Endothelial cell (in vitro differentiated cells): ENCODE measurements at regions not wholly inside any gene's neighbourhood (a gene's known extent, or its start where the extent isn't known, plus 50 kb on each side); places are given as distances from the start of the nearest gene placed in this dataset.

Experiments used
- DNase-seq: peaks from one replicate; pipeline ENCODE4 v3.0.0; 2021; ENCODE audit warnings: low spot score
- H3K27ac Mint-ChIP-seq: one replicate; pipeline ENCODE4 v1.8.0; 2021; ENCODE audit warnings: mixed read lengths, inconsistent platforms; ENCODE audit not compliant: unreplicated experiment
- H3K27me3 Mint-ChIP-seq: one replicate; pipeline ENCODE4 v1.8.0; 2021; ENCODE audit warnings: mild to moderate bottlenecking, moderate library complexity, mixed read lengths, inconsistent platforms; ENCODE audit not compliant: unreplicated experiment
- H3K36me3 Mint-ChIP-seq: one replicate; pipeline ENCODE4 v1.8.0; 2021; ENCODE audit warnings: mild to moderate bottlenecking, low read depth, mixed read lengths, inconsistent platforms; ENCODE audit not compliant: unreplicated experiment
- H3K4me1 Mint-ChIP-seq: one replicate; pipeline ENCODE4 v1.8.0; 2021; ENCODE audit warnings: mild to moderate bottlenecking, mixed read lengths, inconsistent platforms; ENCODE audit not compliant: unreplicated experiment
- H3K4me3 Mint-ChIP-seq: one replicate; pipeline ENCODE4 v1.8.0; 2021; ENCODE audit warnings: mild to moderate bottlenecking, mixed read lengths, inconsistent platforms; ENCODE audit not compliant: unreplicated experiment
- H3K9me3 Mint-ChIP-seq: one replicate; pipeline ENCODE4 v1.8.0; 2021; ENCODE audit warnings: mixed read lengths, inconsistent platforms; ENCODE audit not compliant: unreplicated experiment
- CTCF ChIP-seq: fragments of 200-600 bp; sonication (generic); IDR thresholded peaks from one replicate; pipeline ENCODE4 v1.5.0; 2021; ENCODE audit warnings: antibody characterized with exemption; ENCODE audit not compliant: unreplicated experiment

GRCh38 chr3:165683947-165684346, 153.3 kb downstream of the BCHE start:
- Mint-ChIP-seq H3K36me3 (no peaks in the 10 kb centered on the region), H3K27ac (no peak overlapping the region), H3K9me3 (no peaks in the 10 kb centered on the region), H3K27me3 (peaks cover 2% of the 10 kb centered on the region), H3K4me3 (no peak overlapping the region), H3K4me1 (no peaks in the 10 kb centered on the region)
- no peak for TF ChIP-seq CTCF
- DNase-seq = no peak

GRCh38 chr3:165682734-165683133, 154.5 kb downstream of the BCHE start:
- no peak overlapping the region for H3K4me3 Mint-ChIP-seq
- TF ChIP-seq CTCF = no peak
- H3K9me3 Mint-ChIP-seq = no peaks in the 10 kb centered on the region

GRCh38 chr3:165669967-165670366, 167.3 kb downstream of the BCHE start:
- no peak for DNase-seq
- Mint-ChIP-seq H3K27ac (no peak overlapping the region), H3K4me3 (no peak overlapping the region), H3K9me3 (peaks cover 4% of the 10 kb centered on the region), H3K27me3 (no peaks in the 10 kb centered on the region), H3K4me1 (no peaks in the 10 kb centered on the region), H3K36me3 (no peaks in the 10 kb centered on the region)
- no peak for TF ChIP-seq CTCF

More at GRCh38 chr3:165682734-165683133, 154.5 kb downstream of the BCHE start:
- H3K27ac Mint-ChIP-seq = no peak overlapping the region
- H3K36me3 Mint-ChIP-seq = no peaks in the 10 kb centered on the region
- H3K4me1 Mint-ChIP-seq = no peaks in the 10 kb centered on the region
- peaks cover 2% of the 10 kb centered on the region for H3K27me3 Mint-ChIP-seq
- no peak for DNase-seq

- Mint-ChIP-seq H3K4me1 (no peaks in the 10 kb centered on the region), H3K36me3 (no peaks in the 10 kb centered on the region), H3K9me3 (no peaks in the 10 kb centered on the region), H3K27me3 (no peaks in the 10 kb centered on the region), H3K4me3 (no peak overlapping the region), H3K27ac (no peak overlapping the region)
- no peak for DNase-seq
- TF ChIP-seq CTCF = no peak
These were observed 167.7 kb downstream of the BCHE start for GRCh38 chr3:165669504-165669903.

DNA sequence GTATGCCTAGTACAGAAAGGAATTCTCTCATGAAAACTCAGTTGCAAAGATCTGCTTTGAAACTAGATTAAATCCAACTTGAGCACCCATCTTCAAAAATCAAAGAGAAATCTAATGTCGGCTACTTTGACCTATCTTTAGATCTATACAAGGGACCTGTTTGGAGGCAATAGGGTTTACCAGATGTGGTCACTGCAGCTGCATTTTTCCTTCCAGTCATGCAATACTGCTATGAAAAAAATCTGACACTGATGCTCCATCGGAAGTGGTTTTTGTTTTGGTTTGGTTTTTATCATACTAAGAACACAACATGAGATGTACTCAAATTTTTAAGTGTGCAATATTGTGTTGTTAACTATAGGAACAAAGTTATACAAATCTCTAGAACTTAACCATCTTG, 169.5 kb downstream of the BCHE start:
- H3K27ac Mint-ChIP-seq = no peak overlapping the region
- H3K4me1 Mint-ChIP-seq = no peaks in the 10 kb centered on the region
- H3K36me3 Mint-ChIP-seq = no peaks in the 10 kb centered on the region
- no peak overlapping the region for H3K4me3 Mint-ChIP-seq
- no peaks in the 10 kb centered on the region for H3K27me3 Mint-ChIP-seq
- no peaks in the 10 kb centered on the region for H3K9me3 Mint-ChIP-seq
- no peak for TF ChIP-seq CTCF
- DNase-seq = no peak
